HEK293T (cell line): ENCODE measurements at regions not wholly inside any gene's neighbourhood (a gene's known extent, or its start where the extent isn't known, plus 50 kb on each side); places are given as distances from the start of the nearest gene placed in this dataset.

Experiments used
- ARNT ChIP-seq: fragments of 450-650 bp; IDR thresholded peaks from 2 replicates; pipeline ENCODE4 v1.6.1; 2017; ENCODE audit warnings: mild to moderate bottlenecking
- FOXA1 ChIP-seq: fragments of 450-650 bp; IDR thresholded peaks from 2 replicates; pipeline ENCODE4 v1.6.1; 2016; ENCODE audit warnings: mild to moderate bottlenecking

GRCh38 chr12:5230156-5230555, 186.5 kb downstream of the KCNA5 start:
- TF ChIP-seq FOXA1 (no peak), ARNT (no peak)
